IMR-90 (cell line): ENCODE measurements at regions not wholly inside any gene's neighbourhood (a gene's known extent, or its start where the extent isn't known, plus 50 kb on each side); places are given as distances from the start of the nearest gene placed in this dataset.
A peak's percentile ranks its signal among the peaks of the same experiment; 100 is the strongest.

ENCODE experiments used
- ATAC-seq: fragments of 200-7000 bp; cut with Tn5 transposase; 2 replicates; pipeline ENCODE4 v1.9.1; 2020; ENCODE audit warnings: low read depth, mild to moderate bottlenecking, moderate library complexity
- BruUV-seq: library from RNA; stranded (reverse); fragments of 400-500 nt; replicated peaks from 2 replicates; lab custom pipeline; 2021; lab: Mats Ljungman, UMichigan
- CTCF ChIA-PET: fragments of 300-600 bp; formaldehyde crosslinking; extraction: SDS; loops from one replicate; lab custom pipeline; 2021; ENCODE audit warnings: antibody characterized with exemption; lab: Yijun Ruan, JAX
- POLR2A ChIA-PET: fragments of 300-600 bp; sonication (Branson Sonifier 250); formaldehyde crosslinking; loops from one replicate; lab custom pipeline; 2022; ENCODE audit warnings: antibody characterized with exemption; ENCODE audit not compliant: unreplicated experiment; lab: Charles Lee
- DNase-seq: peaks from one replicate; pipeline ENCODE4 v3.0.0; 2013
- H2AFZ ChIP-seq: replicated peaks from 2 replicates; pipeline ENCODE3; 2013; ENCODE audit warnings: low read length, mild to moderate bottlenecking; ENCODE audit not compliant: poor library complexity
- H2AK5ac ChIP-seq: 2 replicates; pipeline ENCODE4 v1.6.1; 2013; ENCODE audit warnings: low read depth, low read length, inconsistent platforms
- H2AK9ac ChIP-seq: replicated peaks from 2 replicates; pipeline ENCODE3; 2013; ENCODE audit warnings: mild to moderate bottlenecking, low read depth, low read length, moderate library complexity; ENCODE audit not compliant: poor library complexity
- H2BK120ac ChIP-seq: 2 replicates; pipeline ENCODE4 v1.6.1; 2013; ENCODE audit warnings: low read depth, low read length, inconsistent platforms
- H2BK15ac ChIP-seq: 3 replicates; pipeline ENCODE4 v1.6.1; 2013; ENCODE audit warnings: low read depth, low read length, inconsistent platforms
- H2BK20ac ChIP-seq: 2 replicates; pipeline ENCODE4 v1.6.1; 2013; ENCODE audit warnings: low read depth, mild to moderate bottlenecking, inconsistent platforms, low read length, moderate library complexity
- H2BK5ac ChIP-seq: 2 replicates; pipeline ENCODE4 v1.6.1; 2013; ENCODE audit warnings: mild to moderate bottlenecking, low read depth, low read length, inconsistent platforms; ENCODE audit not compliant: poor library complexity, severe bottlenecking
- H3K14ac ChIP-seq: replicated peaks from 2 replicates; pipeline ENCODE4 v1.6.1; 2013; ENCODE audit warnings: low read depth, low read length, inconsistent platforms
- H3K18ac ChIP-seq: 2 replicates; pipeline ENCODE4 v1.6.1; 2013; ENCODE audit warnings: low read depth, low read length, control low read depth
- H3K23ac ChIP-seq: 2 replicates; pipeline ENCODE4 v1.6.1; 2013; ENCODE audit warnings: low read depth, low read length, inconsistent platforms
- H3K27ac ChIP-seq: 2 replicates; pipeline ENCODE4 v1.5.1; 2013; ENCODE audit warnings: mild to moderate bottlenecking, control low read depth, low read length; ENCODE audit not compliant: insufficient read depth
- H3K27me3 ChIP-seq: 2 replicates; pipeline ENCODE4 v1.6.1; 2013; ENCODE audit warnings: low read length; ENCODE audit not compliant: control insufficient read depth, insufficient read depth
- H3K36me3 ChIP-seq: 2 replicates; pipeline ENCODE4 v1.6.1; 2013; ENCODE audit warnings: low read length, mixed read lengths; ENCODE audit not compliant: control insufficient read depth, insufficient read depth
- H3K4ac ChIP-seq: 2 replicates; pipeline ENCODE4 v1.6.1; 2013; ENCODE audit warnings: low read depth, low read length, inconsistent platforms
- H3K4me1 ChIP-seq: 2 replicates; pipeline ENCODE4 v1.6.1; 2013; ENCODE audit warnings: low read length, mixed read lengths; ENCODE audit not compliant: control insufficient read depth, insufficient read depth
- H3K4me2 ChIP-seq: 2 replicates; pipeline ENCODE4 v1.6.1; 2013; ENCODE audit warnings: low read depth, mild to moderate bottlenecking, control low read depth, low read length, moderate library complexity
- H3K4me3 ChIP-seq: 2 replicates; pipeline ENCODE4 v1.5.1; 2013; ENCODE audit warnings: low read depth, mild to moderate bottlenecking, control low read depth, low read length, moderate library complexity; ENCODE audit not compliant: insufficient read depth
- H3K56ac ChIP-seq: 2 replicates; pipeline ENCODE4 v1.6.1; 2013; ENCODE audit warnings: low read length, inconsistent platforms; ENCODE audit not compliant: insufficient read depth; ENCODE audit errors: extremely low read depth
- H3K79me1 ChIP-seq, 2 experiments: 2 replicates each; pipeline ENCODE4 v1.6.1; 2013; ENCODE audit warnings: low read length in 2 of 2, inconsistent platforms in 1 of 2, low read depth in 1 of 2
- H3K9ac ChIP-seq: 2 replicates; pipeline ENCODE4 v1.6.1; 2013; ENCODE audit warnings: low read depth, low read length, control low read depth
- H3K9me1 ChIP-seq: 2 replicates; pipeline ENCODE4 v1.6.1; 2013; ENCODE audit warnings: low read length, inconsistent platforms; ENCODE audit not compliant: insufficient read depth
- H3K9me3 ChIP-seq: 2 replicates; pipeline ENCODE4 v1.6.1; 2013; ENCODE audit warnings: low read length; ENCODE audit not compliant: control insufficient read depth, insufficient read depth
- H4K20me1 ChIP-seq: 2 replicates; pipeline ENCODE4 v1.6.1; 2013; ENCODE audit warnings: low read length, inconsistent platforms; ENCODE audit not compliant: insufficient read depth
- H4K5ac ChIP-seq: 2 replicates; pipeline ENCODE4 v1.6.1; 2013; ENCODE audit warnings: mild to moderate bottlenecking, low read depth, low read length, control low read depth
- H4K8ac ChIP-seq, 2 experiments: 2 replicates each; pipeline ENCODE4 v1.6.1; 2013; ENCODE audit warnings: low read depth in 2 of 2, low read length in 2 of 2, control low read depth in 1 of 2, inconsistent platforms in 1 of 2
- H4K91ac ChIP-seq: 2 replicates; pipeline ENCODE4 v1.6.1; 2013; ENCODE audit warnings: low read depth, low read length, inconsistent platforms; ENCODE audit not compliant: insufficient read depth
- BHLHE40 ChIP-seq: fragments of 150-350 bp; IDR thresholded peaks from 2 replicates; pipeline ENCODE4 v1.6.1; 2016; ENCODE audit warnings: mild to moderate bottlenecking, low read depth, low read length
- CEBPB ChIP-seq: IDR thresholded peaks from 2 replicates; pipeline ENCODE4 v1.6.1; 2012; ENCODE audit warnings: low read depth, low read length, improper control_type of control experiment
- CHD1 ChIP-seq: IDR thresholded peaks from 2 replicates; pipeline ENCODE4 v1.6.1; 2012; ENCODE audit warnings: low read depth, low read length, improper control_type of control experiment
- CTCF ChIP-seq: conservative IDR thresholded peaks from 2 replicates; pipeline ENCODE4 v1.5.1; 2012; ENCODE audit warnings: mild to moderate bottlenecking, low read depth, low read length, improper control_type of control experiment
- ELK1 ChIP-seq: fragments of 150-350 bp; IDR thresholded peaks from 2 replicates; pipeline ENCODE4 v1.6.1; 2016; ENCODE audit warnings: low read depth, mild to moderate bottlenecking, low read length, moderate library complexity, borderline replicate concordance
- FOS ChIP-seq: fragments of 150-350 bp; IDR thresholded peaks from 2 replicates; pipeline ENCODE4 v1.6.1; 2016; ENCODE audit warnings: low read depth, low read length
- MAFK ChIP-seq: IDR thresholded peaks from 2 replicates; pipeline ENCODE4 v1.6.1; 2012; ENCODE audit warnings: low read depth, low read length, improper control_type of control experiment
- MAZ ChIP-seq: IDR thresholded peaks from 2 replicates; pipeline ENCODE4 v1.6.1; 2012; ENCODE audit warnings: low read depth, mild to moderate bottlenecking, low read length, improper control_type of control experiment, moderate library complexity, borderline replicate concordance
- MXI1 ChIP-seq: IDR thresholded peaks from 2 replicates; pipeline ENCODE4 v1.6.1; 2012; ENCODE audit warnings: low read depth, mild to moderate bottlenecking, low read length, moderate library complexity, borderline replicate concordance
- NFE2L2 ChIP-seq: fragments of 150-350 bp; IDR thresholded peaks from 2 replicates; pipeline ENCODE4 v1.6.1; 2016; ENCODE audit warnings: low read depth, mild to moderate bottlenecking, low read length
- POLR2A ChIP-seq: IDR thresholded peaks from 2 replicates; pipeline ENCODE4 v1.6.1; 2012; ENCODE audit warnings: mild to moderate bottlenecking, low read depth, low read length
- RAD21 ChIP-seq: IDR thresholded peaks from 2 replicates; pipeline ENCODE4 v1.6.1; 2012; ENCODE audit warnings: low read length, improper control_type of control experiment
- RCOR1 ChIP-seq: IDR thresholded peaks from 2 replicates; pipeline ENCODE4 v1.6.1; 2012; ENCODE audit warnings: mild to moderate bottlenecking, low read length, improper control_type of control experiment; ENCODE audit not compliant: insufficient replicate concordance
- RFX5 ChIP-seq: IDR thresholded peaks from 2 replicates; pipeline ENCODE4 v1.8.0; 2012; ENCODE audit warnings: low read depth, mild to moderate bottlenecking, low read length, moderate library complexity
- SMC3 ChIP-seq: fragments of 150-350 bp; IDR thresholded peaks from 2 replicates; pipeline ENCODE4 v1.6.1; 2016; ENCODE audit warnings: low read depth, mild to moderate bottlenecking, antibody characterized with exemption, low read length, moderate library complexity
- WGBS, 2 experiments: methylation state at CpG; one replicate each; pipeline versions ENCODE4 v1.1.5 to v1.1.7; 2013; ENCODE audit warnings: missing lambda C conversion rate in 2 of 2; ENCODE audit not compliant: insufficient read length in 1 of 2; ENCODE audit errors: extremely low coverage in 2 of 2; 5-methylcytosine and 5-hydroxymethylcytosine counted together
- dilution Hi-C: fragments of 300-500 bp; cut with HindIII; formaldehyde crosslinking; loops from one replicate; pipeline ENCODE4 v1.14.3; 2018; ENCODE audit warnings: low sequenced_read_pairs; ENCODE audit not compliant: unreplicated experiment
- in situ Hi-C: fragments of 300-500 bp; cut with MboI; formaldehyde crosslinking; loops from 3 replicates; pipeline ENCODE4 v1.14.3; 2019; ENCODE audit warnings: low sequenced_read_pairs, inconsistent platforms, mixed read lengths
- intact Hi-C: fragments of 100-400 bp; cut with micrococcal nuclease; formaldehyde crosslinking; loops from 2 replicates; pipeline ENCODE4 v1.10.0; 2022

GRCh38 chr2:150135223-150135883 lies 352.1 kb downstream of the RND3 start:
- no peak for DNase-seq
- no CpG with 5 or more reads among the region's 7 CpGs for WGBS, 2 experiments
- dilution Hi-C loops: no loop called here
- TF ChIP-seq CTCF: no peak
- TF ChIP-seq FOS: no peak
- TF ChIP-seq MXI1: no peak
- TF ChIP-seq RFX5: no peak
- no peak for TF ChIP-seq MAFK
- no peak for TF ChIP-seq POLR2A
- no peak for TF ChIP-seq MAZ
- TF ChIP-seq SMC3: no peak
- TF ChIP-seq RCOR1: no peak
- TF ChIP-seq RAD21: no peak
- no peak for TF ChIP-seq CEBPB
- TF ChIP-seq BHLHE40: no peak
- TF ChIP-seq NFE2L2: no peak
- no peak for TF ChIP-seq CHD1
- no peak for TF ChIP-seq ELK1

More at GRCh38 chr2:150135223-150135883, 352.1 kb downstream of the RND3 start:
- Histone ChIP-seq H4K20me1 (no peaks in the 10 kb centered on the region), H2BK120ac (peak overlapping the region; percentile 11; the same call in 1 of the 2 replicates), H3K9ac (no peak overlapping the region), H3K9me1 (peaks cover 4% of the 10 kb centered on the region), H3K79me1 (no peaks in the 10 kb centered on the region), H3K14ac (no peak overlapping the region; the same call in 1 of the 2 replicates), H3K36me3 (no peaks in the 10 kb centered on the region), H2BK5ac (no peak overlapping the region), H3K4me3 (no peak overlapping the region), H3K27ac (no peak overlapping the region), H4K5ac (no peak overlapping the region), H3K4me1 (peaks cover 5% of the 10 kb centered on the region), H2BK20ac (peak overlapping the region; percentile 36; the same call in 1 of the 2 replicates), H4K8ac (no peak overlapping the region), H2AK9ac (no peak overlapping the region), H3K4me2 (no peak overlapping the region), H3K18ac (no peak overlapping the region), H3K27me3 (no peaks in the 10 kb centered on the region), H3K4ac (0 out of 2 replicates have a peak overlapping the region, but pooled peaks have one; percentile 0), H3K56ac (no peak overlapping the region), H2AFZ (no peak overlapping the region), H2AK5ac (no peak overlapping the region; the same call in 1 of the 2 replicates), H4K91ac (no peak overlapping the region), H3K23ac (peak overlapping the region; percentile 5; the same call in 1 of the 2 replicates), H3K9me3 (no peaks in the 10 kb centered on the region), H2BK15ac (0 out of 3 replicates have a peak overlapping the region, but pooled peaks have one; percentile 30)
- ChIA-PET POLR2A (no interaction called here), CTCF (no interaction called here)
- no peak for ATAC-seq
- intact Hi-C loops (loop anchor here (10.0 kb wide), 1 partner anchor 329 kb away; no protein-coding TSS in a partner anchor), in situ Hi-C loops (loop anchor here (25.0 kb wide), 2 partner anchors 327 to 1102 kb away; no protein-coding TSS in a partner anchor)
- no TSS peak for BruUV-seq
